Inflammatory macrophage (primary cell): ENCODE measurements at regions not wholly inside any gene's neighbourhood (a gene's known extent, or its start where the extent isn't known, plus 50 kb on each side); places are given as distances from the start of the nearest gene placed in this dataset.

Experiments used
- DNase-seq, 2 donors: peaks; one replicate each; pipeline ENCODE4 v3.0.0-alpha.2; 2020 to 2022

DNA sequence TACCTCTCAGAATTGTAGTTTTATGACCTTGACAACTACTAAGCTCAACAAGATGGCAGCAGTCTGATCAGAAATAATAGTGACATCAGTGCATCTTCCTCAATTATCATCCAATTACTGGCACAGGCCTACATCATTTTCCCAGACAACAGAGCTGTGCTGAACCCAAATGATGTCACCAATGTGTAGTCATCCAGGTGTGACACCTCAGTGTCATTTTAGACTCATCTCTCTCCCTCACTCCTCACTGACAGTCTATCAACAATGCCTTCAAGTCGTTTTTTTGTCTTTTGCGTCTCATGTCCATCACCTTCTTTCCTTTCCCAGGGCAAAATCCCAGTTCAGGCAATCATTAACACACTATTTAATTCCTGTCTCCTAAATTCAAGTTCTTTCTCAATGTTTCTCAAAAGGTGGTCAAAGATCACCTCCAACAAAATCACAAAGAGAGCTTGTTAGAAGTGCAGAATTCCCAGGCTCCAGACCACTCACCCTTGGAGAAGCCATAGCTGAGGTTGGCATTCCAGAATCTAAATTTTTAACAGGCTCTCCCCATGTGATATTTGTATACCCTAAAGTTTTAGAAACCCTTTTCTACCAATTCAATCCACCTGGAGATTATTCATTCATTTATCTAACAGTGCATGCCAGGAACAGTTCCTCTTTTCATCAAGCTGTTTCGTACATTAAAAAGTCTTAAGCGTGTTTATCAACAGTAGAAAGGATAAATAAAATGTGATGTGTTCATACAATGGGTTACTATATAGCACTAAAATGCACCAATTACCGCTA, 125.3 kb upstream of the KLF7 start:
- DNase-seq, result no peak

DNA sequence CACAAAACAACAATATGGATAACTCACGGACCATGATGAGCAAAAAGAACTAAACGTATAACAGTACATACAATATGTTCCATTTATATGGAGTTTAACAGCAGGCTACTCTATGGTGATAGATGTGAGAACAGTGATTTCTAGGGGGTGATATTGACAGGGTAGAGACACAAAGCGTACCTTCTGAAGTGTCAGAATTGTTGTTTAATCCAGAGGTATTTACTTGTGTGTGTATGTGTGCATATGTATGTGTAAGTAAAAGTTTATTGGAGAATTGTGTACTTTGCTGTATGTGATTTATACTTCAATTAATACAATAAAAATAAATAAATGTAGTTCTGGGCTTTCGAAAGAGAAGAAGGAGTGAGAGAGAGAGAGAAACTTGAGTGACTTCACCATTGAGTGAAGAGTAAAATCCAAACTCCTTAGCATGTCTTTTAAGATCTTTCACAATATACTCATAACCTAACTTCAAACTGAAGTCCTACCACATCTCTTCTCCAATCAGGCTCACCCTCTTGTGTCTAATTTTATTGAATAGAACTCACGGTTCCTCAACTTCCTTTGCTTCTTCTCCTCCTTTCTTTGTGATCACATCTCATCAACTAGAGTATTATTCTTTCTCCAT, 126.0 kb upstream of the KLF7 start:
- no peak for DNase-seq

DNA sequence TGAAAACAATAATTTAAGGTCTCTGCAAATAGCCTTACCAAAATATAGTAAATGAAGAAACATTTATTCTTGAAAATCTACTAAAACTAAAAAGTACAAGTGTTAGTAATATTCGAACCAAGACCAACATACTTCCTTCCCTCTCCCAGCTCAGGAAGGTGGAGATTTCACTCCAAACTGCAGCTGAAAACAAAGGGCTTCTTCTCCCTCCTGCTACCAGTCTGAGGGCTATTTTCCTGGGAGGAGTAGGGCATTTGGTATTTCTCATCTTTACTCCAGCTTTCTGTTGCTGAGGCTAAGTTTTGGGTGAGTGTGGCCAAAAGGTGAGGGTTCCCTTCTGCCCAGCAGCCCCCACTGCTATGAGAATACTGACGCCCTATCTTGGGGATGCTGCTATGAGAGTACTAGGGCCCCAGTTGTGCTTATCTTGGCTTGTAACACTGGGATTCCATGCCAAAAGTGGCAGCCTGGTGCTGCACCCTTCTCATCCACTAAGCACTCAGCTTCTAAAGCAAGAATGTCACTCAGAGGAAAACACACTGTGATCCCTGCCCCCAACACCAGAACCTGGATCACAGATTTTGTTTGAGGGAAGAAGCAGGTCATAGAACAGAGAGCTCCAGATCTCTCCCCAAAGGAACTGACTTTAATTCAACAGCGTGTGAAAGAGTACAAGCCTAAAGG, 130.7 kb upstream of the KLF7 start:
- DNase-seq, result no peak

DNA sequence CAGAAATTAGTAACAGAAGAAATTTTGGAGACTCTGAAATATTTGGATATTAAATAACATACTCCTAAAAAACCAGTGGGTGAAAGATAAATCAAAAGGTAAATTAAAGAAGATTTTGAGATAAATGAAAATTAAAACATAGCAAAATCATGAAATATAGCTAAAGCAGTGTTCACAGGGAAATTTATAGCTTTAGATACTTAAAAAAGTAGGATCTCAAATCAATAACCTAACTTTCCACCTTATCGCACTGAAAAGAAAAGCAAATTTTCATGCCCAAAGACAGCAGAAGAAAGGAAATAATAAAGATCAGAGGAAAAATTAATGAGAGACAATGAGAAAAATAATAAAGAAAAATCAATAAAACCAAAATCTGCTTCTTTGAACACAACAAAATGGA, 135.1 kb upstream of the KLF7 start:
- no peak for DNase-seq

DNA sequence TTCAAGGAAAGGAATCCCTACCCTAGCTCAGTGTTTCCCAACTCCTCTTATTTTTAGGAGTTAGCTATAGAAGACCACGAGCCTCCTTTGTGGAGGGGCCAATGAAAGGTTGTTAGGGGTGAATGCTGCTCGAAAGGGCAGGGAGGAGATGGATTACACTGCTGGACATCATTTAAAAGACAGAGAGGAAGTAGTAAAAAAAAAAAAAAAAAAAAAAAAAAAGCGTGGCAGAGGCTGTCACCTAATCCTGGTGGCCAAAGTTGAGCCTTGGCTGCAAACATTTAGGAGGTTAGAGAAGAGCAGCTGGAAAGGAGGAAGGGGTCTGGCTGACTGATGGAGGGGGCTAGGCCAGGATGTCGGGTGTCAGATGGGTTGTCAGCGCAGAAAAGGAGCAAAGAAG, 139.0 kb upstream of the KLF7 start:
- DNase-seq, result no peak

DNA sequence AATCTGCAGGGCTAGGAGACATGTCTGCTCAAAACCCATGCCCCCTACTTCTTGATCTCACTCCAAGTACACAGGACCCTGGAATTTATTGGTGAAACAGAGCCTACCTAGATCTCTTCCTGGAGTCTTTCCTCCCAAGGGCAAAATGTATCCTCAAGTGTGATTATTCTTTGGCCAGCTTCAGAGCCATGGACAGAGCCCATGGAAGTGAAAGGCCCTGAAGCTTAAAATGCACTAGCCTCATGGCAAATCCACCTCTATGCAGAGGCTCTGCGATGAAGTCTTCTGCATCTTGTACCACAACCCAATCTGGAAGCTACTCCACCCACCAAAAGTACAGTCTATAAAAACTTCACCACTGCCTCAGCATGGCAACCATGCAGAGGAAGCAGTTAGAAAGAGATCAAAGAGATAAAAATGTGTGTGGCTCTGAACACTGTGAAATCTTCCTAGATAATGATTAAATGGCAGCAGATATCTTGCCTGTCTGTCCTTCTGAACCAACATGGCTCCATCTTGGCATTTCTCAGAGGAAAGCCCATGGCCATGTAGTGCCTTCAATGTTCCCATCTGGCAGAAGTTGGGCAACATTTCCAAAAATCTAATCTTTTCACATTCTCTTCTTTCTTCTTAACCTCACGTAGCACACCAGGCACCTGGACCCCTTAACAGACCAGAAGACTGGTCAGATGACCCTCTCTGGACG, 142.9 kb upstream of the KLF7 start:
- DNase-seq, result no peak

DNA sequence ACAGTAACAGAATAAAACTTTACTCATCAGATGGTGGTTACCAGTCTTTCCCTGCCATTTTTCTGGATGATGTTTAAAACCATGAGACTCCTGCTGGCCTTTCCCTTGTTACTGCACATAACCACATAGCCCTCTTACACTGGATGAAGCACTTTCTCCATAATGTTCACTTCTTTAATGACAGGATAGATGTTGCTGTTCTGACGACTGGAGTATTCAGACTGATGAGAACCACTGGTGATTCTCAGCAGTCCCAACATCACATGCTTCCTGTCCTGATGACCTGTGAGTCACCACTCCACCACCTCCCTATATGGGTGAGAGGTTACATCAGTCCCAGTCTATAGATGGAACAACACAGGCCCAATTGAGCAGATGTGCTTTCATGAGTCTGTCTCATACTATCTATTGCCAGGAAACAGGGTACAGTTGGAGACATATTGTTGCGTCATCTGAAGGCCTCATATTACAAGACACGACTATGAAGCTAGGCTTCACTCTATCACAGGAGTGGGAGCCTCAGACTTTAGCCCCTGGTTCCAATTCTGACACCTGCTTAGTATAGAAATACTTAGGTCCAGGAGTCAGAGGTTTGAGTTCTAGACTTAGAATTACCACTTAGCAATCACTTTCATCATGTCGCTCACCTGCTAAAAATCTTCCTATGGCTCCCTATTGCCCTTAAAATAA, 145.7 kb upstream of the KLF7 start:
- DNase-seq, result peak; percentile 97

DNA sequence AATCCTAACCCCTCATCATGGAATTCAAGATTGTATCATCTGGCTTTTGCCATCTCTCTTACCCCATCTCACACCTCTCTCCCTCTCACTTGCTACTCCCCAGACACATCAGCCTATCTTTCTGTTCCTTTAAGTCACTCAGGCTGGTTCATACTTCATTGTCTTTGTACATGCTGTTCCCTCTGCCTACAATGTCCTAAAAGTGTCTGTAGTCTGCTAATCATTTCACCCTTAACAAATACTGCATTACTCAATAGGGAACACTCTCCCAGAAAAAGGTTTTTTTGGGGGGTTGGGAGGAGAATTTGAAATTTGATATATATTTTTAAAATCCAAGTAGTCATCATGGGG, 146.2 kb upstream of the KLF7 start:
- DNase-seq, result no peak

DNA sequence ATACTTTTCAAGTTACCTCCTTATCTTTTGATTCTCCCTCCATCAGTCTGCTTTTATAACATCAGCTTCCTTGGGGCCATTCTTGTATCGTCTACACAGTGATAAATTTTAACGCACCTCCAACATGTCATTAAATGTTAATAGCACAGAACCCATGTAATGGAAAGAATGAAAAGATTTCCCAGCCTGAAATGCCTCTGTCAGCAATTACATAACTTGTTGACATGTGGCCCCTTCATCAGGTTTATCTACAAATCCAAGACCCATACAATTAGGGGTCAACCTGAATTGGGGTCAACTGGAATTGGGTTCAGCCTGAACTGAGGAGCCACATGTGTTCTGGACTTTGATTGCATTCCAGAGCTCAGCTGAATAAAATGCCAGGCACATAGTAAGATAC, 148.2 kb upstream of the KLF7 start:
- DNase-seq, result no peak

DNA sequence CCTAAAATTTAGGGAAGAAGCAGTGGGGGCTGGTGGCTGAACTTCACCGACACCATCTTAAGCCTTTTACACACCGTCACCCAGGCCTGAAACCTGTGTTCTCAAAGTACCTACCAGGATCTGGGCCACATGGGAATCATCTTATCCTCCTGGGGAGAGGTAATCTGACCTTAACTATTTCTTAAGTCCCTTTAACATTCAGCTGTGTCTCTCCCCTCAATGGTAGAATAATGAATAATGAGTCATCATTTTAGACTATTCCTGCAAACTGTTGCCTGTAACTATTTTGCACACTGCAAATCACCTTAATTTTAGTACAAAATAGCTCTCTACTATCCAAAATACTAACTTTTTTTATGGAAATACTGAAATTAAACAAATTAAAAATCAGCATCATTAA, 149.4 kb upstream of the KLF7 start:
- no peak for DNase-seq

DNA sequence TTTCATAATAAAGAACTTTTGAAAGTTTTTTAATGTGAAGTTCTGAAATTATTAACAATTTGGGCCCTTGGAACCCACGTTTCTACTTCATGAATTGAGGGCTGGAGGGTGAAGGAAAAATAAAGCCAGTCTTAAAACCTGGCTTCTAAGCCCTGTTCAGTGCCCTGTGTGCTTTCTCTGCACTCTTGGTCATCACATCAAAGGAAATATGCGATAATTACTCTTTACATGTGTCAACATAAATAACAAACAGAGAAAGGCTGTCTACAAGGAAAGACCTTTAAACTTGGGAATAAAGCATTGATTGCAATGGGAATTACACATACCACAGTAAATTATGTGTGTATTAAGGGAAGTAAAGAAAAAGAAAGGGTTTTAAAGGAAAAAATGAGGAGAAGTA, 150.7 kb upstream of the KLF7 start:
- DNase-seq, result no peak

DNA sequence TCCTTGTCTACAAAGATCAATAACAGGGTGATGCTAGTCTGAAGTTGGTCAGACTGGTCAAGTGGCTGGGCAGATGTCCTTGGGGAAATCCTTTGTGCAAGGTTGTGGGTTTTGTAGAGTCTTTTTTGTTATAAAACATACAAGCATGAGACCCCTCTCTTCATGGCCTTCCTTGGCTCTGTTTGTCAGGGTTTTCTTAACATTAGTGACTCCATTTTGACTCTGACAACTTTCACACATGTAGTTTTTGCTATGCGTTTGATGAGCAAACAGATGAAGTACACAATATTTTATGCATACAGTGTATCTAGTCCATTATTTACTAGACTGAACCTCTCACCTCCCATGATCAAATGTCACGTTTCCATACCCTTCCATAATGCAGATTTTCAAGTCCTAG, 151.2 kb upstream of the KLF7 start:
- DNase-seq, result no peak

DNA sequence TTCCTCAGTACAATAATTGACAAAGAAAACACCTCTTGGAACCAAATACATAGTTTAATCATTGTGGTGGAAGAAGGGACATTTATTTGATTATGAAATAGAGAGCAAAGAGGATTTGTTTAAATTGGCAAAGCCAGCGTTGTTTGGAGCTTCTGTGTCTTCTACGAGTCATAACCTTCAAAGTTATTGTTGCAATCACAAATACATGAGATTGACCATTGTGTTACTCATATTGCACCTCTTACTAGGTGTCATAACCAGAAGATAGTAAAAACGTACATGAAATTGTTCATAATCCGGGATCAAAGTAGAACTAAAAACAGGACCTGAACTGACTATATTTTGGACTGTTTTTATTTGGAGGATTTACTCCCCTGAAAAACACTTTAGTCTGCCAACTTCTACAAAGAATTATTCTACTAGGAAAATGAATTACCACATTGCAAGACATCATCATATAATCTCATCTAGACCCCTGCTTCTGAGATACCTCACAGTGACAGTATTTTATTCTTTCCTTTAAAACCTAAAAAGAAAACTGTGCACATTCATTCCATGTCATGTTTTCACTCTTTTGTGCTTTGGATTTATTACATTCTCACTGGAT, 151.7 kb upstream of the KLF7 start:
- DNase-seq, result peak in 1 of 2 donors; percentile 18

DNA sequence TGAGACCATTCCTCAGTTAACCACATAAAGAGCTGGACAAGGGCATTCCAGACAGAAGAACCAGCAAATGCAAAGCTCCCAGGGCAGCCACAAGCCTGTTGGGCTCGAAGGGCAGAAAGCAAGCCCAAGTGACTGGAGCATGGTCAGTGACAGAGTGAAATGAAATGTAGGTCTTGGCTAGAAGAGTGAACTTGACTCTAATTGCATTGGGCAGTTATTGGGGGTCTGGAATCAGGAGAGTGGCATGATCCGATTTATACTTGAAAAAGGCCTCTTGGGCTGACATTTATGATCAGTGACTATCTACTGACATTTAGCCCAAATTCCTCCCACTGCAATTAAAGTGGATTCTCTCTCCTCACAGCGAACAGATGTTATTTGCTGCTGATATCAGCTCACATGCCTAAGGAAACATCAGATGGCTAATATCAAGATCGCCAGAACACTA, 152.5 kb upstream of the KLF7 start:
- DNase-seq, result no peak

DNA sequence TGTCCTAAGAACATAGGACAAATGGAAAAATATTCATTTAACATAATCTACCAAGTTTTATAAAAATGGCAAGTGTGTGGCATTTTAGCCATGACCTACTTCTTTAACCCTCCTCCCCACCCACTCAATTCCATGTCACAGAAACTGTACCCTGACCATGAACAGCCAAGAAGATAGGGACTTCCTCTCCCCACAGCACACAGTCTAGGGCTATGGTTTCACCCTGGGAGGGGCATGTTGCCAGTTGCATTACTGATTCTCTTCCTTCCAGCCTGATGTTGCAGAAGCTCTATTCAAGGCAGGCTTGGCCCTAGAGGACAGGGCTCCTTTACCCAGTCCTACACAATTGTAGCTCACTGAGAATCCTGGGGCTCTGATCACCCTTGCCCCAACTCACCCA, 153.6 kb upstream of the KLF7 start:
- peak; percentile 83 to 88 for DNase-seq

DNA sequence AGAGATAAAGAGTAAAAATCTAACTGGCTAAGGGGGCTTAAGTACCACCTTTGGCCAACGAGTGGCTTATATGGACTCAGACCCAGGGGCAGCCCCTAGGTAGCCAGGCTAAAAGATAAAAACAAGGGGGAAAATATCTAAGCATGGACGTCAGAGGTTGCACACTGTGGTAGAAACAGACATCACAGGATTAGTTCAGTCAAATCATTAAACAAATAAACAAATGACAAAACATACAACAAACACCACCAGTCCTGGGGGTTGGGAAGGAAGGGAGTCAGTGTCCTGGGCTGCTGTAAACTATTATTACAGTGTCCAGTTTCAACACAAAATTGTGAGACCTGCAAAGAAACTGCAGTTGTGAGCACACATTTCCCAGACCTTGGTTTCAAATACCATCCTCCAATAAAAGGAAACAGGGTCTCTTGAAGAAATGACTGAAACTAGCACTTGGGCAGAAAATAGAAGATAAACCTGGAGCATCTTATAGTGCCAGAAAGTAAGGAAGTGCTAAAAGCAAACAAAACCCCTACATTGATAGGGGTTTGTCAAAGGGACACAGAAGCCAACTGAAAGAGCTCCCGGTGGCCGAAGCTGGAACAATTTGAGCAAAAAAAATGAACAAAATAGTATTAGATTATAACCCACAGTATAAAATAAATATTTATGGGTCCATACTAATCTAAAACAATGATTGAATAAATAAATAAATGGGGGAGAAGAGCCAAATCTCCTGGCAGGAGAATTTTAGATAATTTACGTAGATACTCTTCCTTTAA, 154.8 kb upstream of the KLF7 start:
- DNase-seq, result no peak

DNA sequence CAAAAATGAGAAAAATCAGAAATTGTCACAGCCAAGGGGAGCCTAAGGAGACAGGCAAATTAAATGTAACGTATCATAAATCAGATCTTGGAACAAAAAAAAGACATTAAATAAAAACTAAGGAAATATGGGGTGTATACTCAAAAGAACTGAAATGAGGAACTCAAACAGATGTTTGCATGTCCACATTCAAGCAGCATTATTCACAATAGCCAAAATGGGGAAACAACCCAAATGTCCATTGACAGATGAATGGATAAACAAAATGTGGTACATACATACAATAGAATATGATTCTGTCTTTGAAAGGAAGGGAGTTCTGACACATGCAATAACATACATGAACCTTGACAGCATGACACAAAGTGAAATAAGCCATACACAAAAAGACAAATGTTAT, 155.8 kb upstream of the KLF7 start:
- peak; percentile 63 to 78 for DNase-seq

DNA sequence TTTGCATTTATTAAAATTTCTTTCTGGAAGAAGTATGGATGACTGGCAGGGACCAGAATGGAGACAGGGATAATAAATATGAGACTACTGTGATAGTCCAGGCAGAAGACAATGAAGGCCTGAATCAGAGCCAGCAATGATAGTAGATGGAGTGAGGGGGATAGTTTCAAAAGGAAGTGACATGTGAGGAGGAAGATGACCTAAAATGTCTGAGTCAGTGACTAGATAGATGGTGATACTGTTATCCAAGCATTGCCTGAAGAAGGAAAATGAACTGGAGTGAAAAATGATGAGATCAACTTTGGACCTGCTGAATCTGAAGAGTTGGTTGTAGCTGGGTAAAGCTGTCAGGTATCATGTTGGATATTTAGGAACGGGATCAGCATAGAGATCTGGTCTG, 158.3 kb upstream of the KLF7 start:
- DNase-seq, result no peak

DNA sequence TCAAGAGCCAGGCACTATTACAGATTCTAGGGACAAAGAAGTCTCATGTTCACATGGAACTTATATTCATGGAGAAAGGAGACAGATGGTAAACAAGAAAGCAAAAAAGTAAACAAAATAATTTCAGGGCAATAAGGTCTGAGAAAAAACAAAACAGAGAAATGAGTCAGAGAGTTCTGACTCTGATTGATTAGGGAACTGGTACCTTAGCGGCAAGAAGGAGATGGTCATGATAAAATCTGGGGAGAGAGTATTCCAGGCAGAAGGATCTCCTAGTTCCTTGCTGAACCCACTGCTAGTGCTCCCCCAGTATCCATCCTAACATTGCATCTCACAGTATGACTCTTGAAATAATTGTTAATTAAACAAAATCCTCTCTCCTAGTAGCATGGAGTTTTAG, 161.8 kb upstream of the KLF7 start:
- no peak for DNase-seq

DNA sequence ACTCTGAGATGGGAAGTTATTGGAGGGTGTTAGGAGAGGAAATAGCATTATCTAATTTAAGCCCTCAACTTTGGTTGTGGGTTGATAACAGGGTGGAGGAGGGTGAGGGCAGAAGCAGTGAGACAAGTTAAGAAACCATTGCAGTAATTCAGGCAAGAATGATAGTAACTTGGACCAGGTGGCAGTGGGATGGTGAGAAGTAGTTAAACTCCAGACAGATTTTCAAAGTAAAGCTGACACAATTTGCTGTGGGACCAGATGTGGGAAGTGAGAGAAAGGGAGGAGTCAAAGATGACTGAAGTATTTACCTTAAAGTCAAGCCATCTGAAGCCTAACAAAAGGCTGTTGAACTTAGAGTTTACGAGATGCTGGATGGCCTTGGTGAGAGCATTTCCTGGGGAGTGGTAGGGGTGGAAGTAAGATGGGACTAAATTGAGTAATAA, 163.2 kb upstream of the KLF7 start:
- peak; percentile 33 to 43 for DNase-seq

DNA sequence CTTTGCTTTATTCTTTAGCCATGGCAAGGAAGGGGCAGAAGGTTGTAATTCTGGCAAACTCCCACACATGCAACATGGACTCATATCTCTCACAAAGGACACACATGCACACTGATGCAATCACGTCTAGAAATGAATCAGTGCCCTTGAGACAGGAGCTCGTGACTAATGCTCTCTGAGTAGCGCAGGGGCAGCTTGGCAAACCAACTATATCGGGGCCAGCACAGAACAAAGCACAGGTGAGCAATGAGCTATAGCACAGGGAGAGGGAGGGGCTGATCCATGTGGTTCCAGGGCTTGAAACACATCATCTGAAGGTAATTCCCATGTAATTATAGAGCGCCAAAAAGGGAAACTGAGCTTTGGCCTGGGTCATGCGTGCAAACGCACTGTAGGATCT, 165.2 kb upstream of the KLF7 start:
- DNase-seq, result peak; percentile 93 to 96
